Esophagus muscularis mucosa (tissue), 4 donors: ENCODE measurements at regions not wholly inside any gene's neighbourhood (a gene's known extent, or its start where the extent isn't known, plus 50 kb on each side); places are given as distances from the start of the nearest gene placed in this dataset.

Source experiments
- DNase-seq: peaks from one replicate; pipeline ENCODE4 v3.0.0-alpha.2; 2017; ENCODE audit errors: extremely low spot score
- H3K27ac ChIP-seq, 4 donors: fragments of 200-600 bp; sonication (generic); replicated peaks in 1 of 4; 1 replicate in 3 of 4; 2 replicates in 1 of 4; pipeline ENCODE4 v1.5.1; 2016 to 2019; ENCODE audit warnings: mild to moderate bottlenecking in 1 of 4
- H3K27me3 ChIP-seq, 4 donors: fragments of 200-600 bp; sonication (generic); one replicate each; pipeline versions ENCODE4 v1.5.1 to v1.6.0; 2016 to 2019
- H3K36me3 ChIP-seq, 4 donors: fragments of 200-600 bp; sonication (generic); one replicate each; pipeline ENCODE4 v1.5.1; 2016 to 2019
- H3K4me1 ChIP-seq, 4 donors: fragments of 200-600 bp; sonication (generic); one replicate each; pipeline ENCODE4 v1.5.1; 2016 to 2019
- H3K4me3 ChIP-seq, 4 donors: fragments of 200-600 bp; sonication (generic); 1 replicate in 2 of 4; 2 replicates in 2 of 4; pipeline ENCODE4 v1.5.1; 2016 to 2019; ENCODE audit warnings: mild to moderate bottlenecking in 4 of 4, moderate library complexity in 1 of 4
- H3K9me3 ChIP-seq, 4 donors: fragments of 200-600 bp; sonication (generic); 1 replicate in 3 of 4; 2 replicates in 1 of 4; pipeline ENCODE4 v1.5.1; 2016 to 2019
- EP300 ChIP-seq: sonication (generic); formaldehyde crosslinking; IDR thresholded peaks from one replicate; pipeline ENCODE4 v1.6.1; 2017; ENCODE audit warnings: antibody characterized with exemption
- POLR2A ChIP-seq: fragments of 450-650 bp; IDR thresholded peaks from one replicate; pipeline ENCODE4 v1.6.1; 2017; ENCODE audit warnings: antibody characterized with exemption, moderate library complexity, mild to moderate bottlenecking, low read depth
- POLR2AphosphoS5 ChIP-seq, 2 donors: sonication (generic); formaldehyde crosslinking; IDR thresholded peaks; one replicate each; pipeline ENCODE4 v1.6.1; 2017; ENCODE audit warnings: antibody characterized with exemption in 2 of 2
- WGBS: methylation state at CpG from one replicate; pipeline ENCODE4 v1.1.5; 2018; 5-methylcytosine and 5-hydroxymethylcytosine counted together
- intact Hi-C: fragments of 100-400 bp; cut with DNase I; formaldehyde crosslinking; loops from one replicate; pipeline ENCODE4 v1.15.1; 2023
- TF ChIP-seq, protein P1 (sequence below), 3 experiments: fragments of 200-600 bp in 2 of 3; fragments of 450-650 bp in 1 of 3; sonication (generic) in 2 of 3; IDR thresholded peaks; one replicate each; pipeline ENCODE4 v1.5.1; 2017 to 2019; ENCODE audit warnings: antibody characterized with exemption in 3 of 3, mild to moderate bottlenecking in 2 of 3, moderate library complexity in 1 of 3

- DNase-seq: no peak
- Histone ChIP-seq H3K9me3 (no peaks in the 10 kb centered on the region), H3K4me1 (peaks cover 0 to 5% (median 0%) of the 10 kb centered on the region in 4 donors), H3K27ac (no peak overlapping the region), H3K36me3 (no peaks in the 10 kb centered on the region), H3K4me3 (no peak overlapping the region), H3K27me3 (no peaks in the 10 kb centered on the region)
- 24% methylated on average over 10 of the region's 10 CpGs for WGBS
- no peak for TF ChIP-seq POLR2AphosphoS5 (IDR thresholded peaks at IDR 0.05)
- TF ChIP-seq, protein P1, sequence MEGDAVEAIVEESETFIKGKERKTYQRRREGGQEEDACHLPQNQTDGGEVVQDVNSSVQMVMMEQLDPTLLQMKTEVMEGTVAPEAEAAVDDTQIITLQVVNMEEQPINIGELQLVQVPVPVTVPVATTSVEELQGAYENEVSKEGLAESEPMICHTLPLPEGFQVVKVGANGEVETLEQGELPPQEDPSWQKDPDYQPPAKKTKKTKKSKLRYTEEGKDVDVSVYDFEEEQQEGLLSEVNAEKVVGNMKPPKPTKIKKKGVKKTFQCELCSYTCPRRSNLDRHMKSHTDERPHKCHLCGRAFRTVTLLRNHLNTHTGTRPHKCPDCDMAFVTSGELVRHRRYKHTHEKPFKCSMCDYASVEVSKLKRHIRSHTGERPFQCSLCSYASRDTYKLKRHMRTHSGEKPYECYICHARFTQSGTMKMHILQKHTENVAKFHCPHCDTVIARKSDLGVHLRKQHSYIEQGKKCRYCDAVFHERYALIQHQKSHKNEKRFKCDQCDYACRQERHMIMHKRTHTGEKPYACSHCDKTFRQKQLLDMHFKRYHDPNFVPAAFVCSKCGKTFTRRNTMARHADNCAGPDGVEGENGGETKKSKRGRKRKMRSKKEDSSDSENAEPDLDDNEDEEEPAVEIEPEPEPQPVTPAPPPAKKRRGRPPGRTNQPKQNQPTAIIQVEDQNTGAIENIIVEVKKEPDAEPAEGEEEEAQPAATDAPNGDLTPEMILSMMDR (IDR thresholded peaks at IDR 0.05): peak; percentile 46 to 63 (median 51)
- intact Hi-C loops: no loop called here
Observed at GRCh38 chr14:37903343-37904191, 304.1 kb upstream of the SSTR1 start.

DNA sequence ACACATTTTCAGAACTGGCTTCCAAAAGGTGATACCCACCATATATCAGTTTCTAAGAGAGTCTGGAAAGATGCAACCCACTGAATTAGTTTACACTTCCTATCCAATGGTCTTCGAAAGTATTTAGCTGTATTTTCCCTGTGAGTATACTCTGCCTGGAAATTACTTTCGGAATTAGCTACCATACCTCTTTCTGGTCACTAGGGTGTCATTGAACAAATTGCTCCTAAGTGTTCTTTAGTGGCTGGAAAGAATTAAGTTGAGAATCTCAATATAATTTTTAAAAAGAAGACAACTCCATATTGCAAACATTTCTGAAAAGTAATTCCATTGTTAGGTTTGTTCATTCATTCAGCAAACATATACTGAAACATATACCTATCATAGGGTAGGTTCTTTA lies 283.1 kb upstream of the SSTR1 start:
- Histone ChIP-seq H3K9me3 (no peaks in the 10 kb centered on the region), H3K4me3 (no peak overlapping the region), H3K4me1 (no peaks in the 10 kb centered on the region), H3K27me3 (no peaks in the 10 kb centered on the region), H3K36me3 (no peaks in the 10 kb centered on the region), H3K27ac (no peak overlapping the region)
- TF ChIP-seq EP300 (no peak), POLR2A (no peak), POLR2AphosphoS5 (IDR thresholded peaks at IDR 0.05) (no peak)
- TF ChIP-seq, protein P1 (IDR thresholded peaks at IDR 0.05): no peak
- WGBS: 93% methylated on average over 2 of the region's 2 CpGs
- DNase-seq: no peak
- intact Hi-C loops: no loop called here

GRCh38 chr14:37932008-37932407 lies 275.7 kb upstream of the SSTR1 start:
- Histone ChIP-seq H3K27ac (peak overlapping the region in 1 of 4 donors; percentile 16), H3K27me3 (no peaks in the 10 kb centered on the region), H3K36me3 (no peaks in the 10 kb centered on the region), H3K9me3 (no peaks in the 10 kb centered on the region), H3K4me1 (peaks cover 0 to 32% (median 26%) of the 10 kb centered on the region in 4 donors), H3K4me3 (no peak overlapping the region)
- TF ChIP-seq POLR2AphosphoS5 (IDR thresholded peaks at IDR 0.05): no peak
- TF ChIP-seq, protein P1 (IDR thresholded peaks at IDR 0.05): no peak
- no peak for TF ChIP-seq EP300
- TF ChIP-seq POLR2A: no peak
- WGBS: 57% methylated on average over 6 of the region's 6 CpGs
- DNase-seq: no peak
- intact Hi-C loops: no loop called here

GRCh38 chr14:37932481-37932880 lies 275.2 kb upstream of the SSTR1 start:
- 73% methylated on average over 5 of the region's 5 CpGs for WGBS
- peak overlapping the region in 1 of 4 donors; percentile 16 for H3K27ac ChIP-seq
- intact Hi-C loops: no loop called here
- H3K27me3 ChIP-seq: no peaks in the 10 kb centered on the region
- DNase-seq: no peak
- TF ChIP-seq POLR2A: no peak
- TF ChIP-seq POLR2AphosphoS5 (IDR thresholded peaks at IDR 0.05): no peak
- TF ChIP-seq EP300: no peak
- TF ChIP-seq, protein P1 (IDR thresholded peaks at IDR 0.05): no peak
- no peak overlapping the region for H3K4me3 ChIP-seq
- no peaks in the 10 kb centered on the region for H3K9me3 ChIP-seq
- H3K36me3 ChIP-seq: no peaks in the 10 kb centered on the region
- H3K4me1 ChIP-seq: peaks cover 0 to 32% (median 26%) of the 10 kb centered on the region in 4 donors
